K562 (cell line): ENCODE measurements at regions not wholly inside any gene's neighbourhood (a gene's known extent, or its start where the extent isn't known, plus 50 kb on each side); places are given as distances from the start of the nearest gene placed in this dataset.

Experiments used
- ATAC-seq: fragments of 200-7000 bp; cut with Tn5 transposase; 3 replicates; pipeline ENCODE4 v1.9.1; 2020; ENCODE audit warnings: moderate library complexity
- BruUV-seq: library from RNA; stranded (reverse); fragments of 400-500 nt; replicated peaks from 2 replicates; lab custom pipeline; 2021; lab: Mats Ljungman, UMichigan
- CTCF ChIA-PET: fragments of 300-600 bp; formaldehyde crosslinking; extraction: SDS; loops from one replicate; lab custom pipeline; 2021; ENCODE audit warnings: low intra/inter-chr PET ratio; lab: Yijun Ruan, JAX
- POLR2A ChIA-PET: fragments of 300-600, 350-650 bp; sonication (Branson Sonifier 250); formaldehyde crosslinking; extraction: SDS; loops from one replicate; lab custom pipeline; 2021; ENCODE audit warnings: antibody characterized with exemption, inconsistent platforms; lab: Yijun Ruan, JAX
- DNase-seq, 4 experiments: peaks; one replicate each; pipeline versions ENCODE4 v3.0.0 to v3.0.0-alpha.2; 2011 to 2018; ENCODE audit warnings: low spot score in 3 of 4, mixed read lengths in 3 of 4; ENCODE audit errors: extremely low read depth in 1 of 4
- FAIRE-seq: peaks from 2 replicates; lab custom pipeline; 2011; peaks lifted over from hg19 to GRCh38; lab: Jason Lieb, UNC
- H2AFZ ChIP-seq: 2 replicates; pipeline ENCODE4 v1.6.0; 2011; ENCODE audit warnings: low read depth, low read length, control low read depth, inconsistent platforms
- H3K27ac ChIP-seq: fragments of 200-600 bp; 3 replicates; pipeline ENCODE4 v1.8.0; 2011; ENCODE audit warnings: low read depth, mild to moderate bottlenecking, control low read depth, inconsistent platforms, low read length, moderate library complexity, mixed read lengths; ENCODE audit errors: extremely low read depth
- H3K27me3 ChIP-seq, 2 experiments: fragments of 300-600 bp in 1 of 2; 2 replicates in 1 of 2; 3 replicates in 1 of 2; pipeline versions ENCODE4 v1.6.0 to v1.8.0; 2011; ENCODE audit warnings: inconsistent platforms in 2 of 2, low read length in 2 of 2, mild to moderate bottlenecking in 1 of 2, mixed read lengths in 1 of 2, moderate library complexity in 1 of 2; ENCODE audit not compliant: control insufficient read depth in 2 of 2, insufficient read depth in 2 of 2
- H3K36me3 ChIP-seq: fragments of 300-600 bp; 3 replicates; pipeline ENCODE4 v1.8.0; 2011; ENCODE audit warnings: mild to moderate bottlenecking, low read length, inconsistent platforms; ENCODE audit not compliant: control insufficient read depth, insufficient read depth
- H3K4me1 ChIP-seq, 2 experiments: fragments of 200-600 bp in 1 of 2; replicated peaks in 1 of 2; 2 replicates in 1 of 2; 3 replicates in 1 of 2; pipeline versions ENCODE4 v1.5.1 to v1.8.0; 2011; ENCODE audit warnings: inconsistent platforms in 2 of 2, low read length in 2 of 2, mild to moderate bottlenecking in 1 of 2, mixed read lengths in 1 of 2, moderate library complexity in 1 of 2; ENCODE audit not compliant: control insufficient read depth in 2 of 2, insufficient read depth in 2 of 2
- H3K4me2 ChIP-seq: 2 replicates; pipeline ENCODE4 v1.6.1; 2011; ENCODE audit warnings: low read length, control low read depth, inconsistent platforms, mixed read lengths; ENCODE audit not compliant: insufficient read depth
- H3K4me3 ChIP-seq: fragments of 200-600 bp; sonication (generic), shearing (Covaris generic); 2 replicates; pipeline ENCODE4 v1.5.1; 2016; ENCODE audit warnings: control low read depth, inconsistent platforms
- H3K79me2 ChIP-seq: fragments of 200-600 bp; 3 replicates; pipeline ENCODE4 v1.8.0; 2011; ENCODE audit warnings: low read length, inconsistent platforms; ENCODE audit not compliant: control insufficient read depth, insufficient read depth
- H3K9ac ChIP-seq, 2 experiments: 2 replicates each; pipeline versions ENCODE4 v1.6.0 to v1.6.1; 2011; ENCODE audit warnings: low read depth in 2 of 2, low read length in 2 of 2, control low read depth in 1 of 2, inconsistent platforms in 1 of 2, mild to moderate bottlenecking in 1 of 2, mixed read lengths in 1 of 2; ENCODE audit not compliant: insufficient read depth in 1 of 2
- H3K9me1 ChIP-seq: one replicate; pipeline ENCODE4 v1.6.0; 2011; ENCODE audit warnings: inconsistent platforms, mild to moderate bottlenecking, low read length, moderate library complexity; ENCODE audit not compliant: control insufficient read depth, insufficient read depth
- H3K9me3 ChIP-seq: replicated peaks from 2 replicates; pipeline ENCODE4 v1.5.1; 2011; ENCODE audit warnings: low read depth, low read length, inconsistent platforms; ENCODE audit not compliant: control insufficient read depth, insufficient read depth
- H4K20me1 ChIP-seq: replicated peaks from 2 replicates; pipeline ENCODE4 v1.6.1; 2011; ENCODE audit warnings: low read length, inconsistent platforms, mixed read lengths; ENCODE audit not compliant: control insufficient read depth, insufficient read depth
- GATAD2B ChIP-seq: fragments of 450-650 bp; IDR thresholded peaks from 2 replicates; pipeline ENCODE4 v1.6.1; 2017; ENCODE audit warnings: mild to moderate bottlenecking, borderline replicate concordance
- HMG20A ChIP-seq: fragments of 450-650 bp; formaldehyde crosslinking; conservative IDR thresholded peaks from 2 replicates; pipeline ENCODE4 v1.4.0; 2020; ENCODE audit warnings: mild to moderate bottlenecking, mixed read lengths
- HSF4 ChIP-seq: fragments of 250-450 bp; sonication (Bioruptor Pico); IDR thresholded peaks from 2 replicates; pipeline ENCODE4 v2.1.2; 2022; ENCODE audit warnings: mild to moderate bottlenecking, moderate library complexity, borderline replicate concordance
- PHF20 ChIP-seq: fragments of 450-650 bp; IDR thresholded peaks from 2 replicates; pipeline ENCODE4 v1.6.1; 2018; ENCODE audit not compliant: partially characterized antibody
- POLR2B ChIP-seq: fragments of 450-650 bp; IDR thresholded peaks from 2 replicates; pipeline ENCODE4 v1.6.1; 2018; ENCODE audit warnings: low read depth; ENCODE audit not compliant: partially characterized antibody
- STAT5B ChIP-seq: fragments of 250-450 bp; sonication (Bioruptor Pico); IDR thresholded peaks from 2 replicates; pipeline ENCODE4 v1.8.0; 2021; ENCODE audit warnings: mild to moderate bottlenecking, inconsistent platforms
- ZNF449 ChIP-seq: fragments of 250-450 bp; sonication (Bioruptor Pico); IDR thresholded peaks from 2 replicates; pipeline ENCODE4 v1.8.0; 2022; ENCODE audit warnings: moderate library complexity, mild to moderate bottlenecking, inconsistent platforms
- WGBS: fragments of 100-300 bp; shearing (Covaris generic); methylation state at CpG from one replicate; pipeline ENCODE4 v1.1.6; 2016; ENCODE audit warnings: low coverage, mixed read lengths; ENCODE audit not compliant: insufficient coverage; ENCODE audit errors: missing lambda C conversion rate; 5-methylcytosine and 5-hydroxymethylcytosine counted together
- in situ Hi-C: fragments of 300-500 bp; cut with MboI; formaldehyde crosslinking; loops from 4 replicates; pipeline ENCODE4 v1.15.0; 2018; ENCODE audit warnings: inconsistent platforms, mixed read lengths
- intact Hi-C: fragments of 100-400 bp; cut with micrococcal nuclease; formaldehyde crosslinking; loops from 2 replicates; pipeline ENCODE4 v1.14.2; 2022
- TF ChIP-seq, protein P1 (sequence below): fragments of 250-450 bp; sonication (Bioruptor Pico); IDR thresholded peaks from 2 replicates; pipeline ENCODE4 v1.9.0; 2021; ENCODE audit warnings: mild to moderate bottlenecking, inconsistent platforms

GRCh38 chr1:213826891-213827290, 160.9 kb upstream of the PROX1 start (continued):
- TF ChIP-seq ZNF449 = no peak

DNA sequence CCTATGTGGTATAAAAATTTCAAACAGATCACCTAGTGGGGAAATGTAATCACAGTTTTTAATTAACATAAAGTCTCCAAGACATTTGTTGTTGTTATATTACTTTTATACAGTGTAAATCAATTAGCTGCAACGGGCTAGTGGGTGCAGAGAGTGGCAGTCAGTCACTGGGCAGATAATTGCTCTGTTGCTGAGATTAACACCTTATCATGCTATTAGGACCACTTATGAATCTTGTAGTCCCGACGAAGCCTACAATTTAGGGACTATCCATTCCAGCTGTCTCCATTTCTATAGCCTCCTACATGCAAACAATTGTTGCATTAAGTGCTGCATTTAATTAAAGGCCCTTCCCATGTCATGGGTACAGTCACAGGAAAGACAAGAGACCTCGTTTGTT, 158.9 kb upstream of the PROX1 start:
- POLR2A ChIA-PET = no interaction called here
- no peaks in the 10 kb centered on the region for H4K20me1 ChIP-seq
- no peaks in the 10 kb centered on the region for H3K9me1 ChIP-seq
- ATAC-seq (no peak), FAIRE-seq (no peak), DNase-seq (no peak)
- BruUV-seq = no TSS peak
- H3K4me1 ChIP-seq = no peaks in the 10 kb centered on the region
- no peak overlapping the region for H3K27ac ChIP-seq
- no peak overlapping the region for H3K4me3 ChIP-seq
- no peak overlapping the region for H3K4me2 ChIP-seq
- intact Hi-C loops = no loop called here
- CTCF ChIA-PET = no interaction called here
- no peak overlapping the region for H2AFZ ChIP-seq
- H3K79me2 ChIP-seq = no peaks in the 10 kb centered on the region
- no peaks in the 10 kb centered on the region for H3K36me3 ChIP-seq
- no peaks in the 10 kb centered on the region for H3K9me3 ChIP-seq
- TF ChIP-seq HMG20A (CRISPR knock-in tag) (no peak), HSF4 (CRISPR knock-in tag) (no peak), STAT5B (CRISPR knock-in tag) (no peak), PHF20 (no peak), POLR2B (no peak), GATAD2B (no peak)
- TF ChIP-seq, protein P1, sequence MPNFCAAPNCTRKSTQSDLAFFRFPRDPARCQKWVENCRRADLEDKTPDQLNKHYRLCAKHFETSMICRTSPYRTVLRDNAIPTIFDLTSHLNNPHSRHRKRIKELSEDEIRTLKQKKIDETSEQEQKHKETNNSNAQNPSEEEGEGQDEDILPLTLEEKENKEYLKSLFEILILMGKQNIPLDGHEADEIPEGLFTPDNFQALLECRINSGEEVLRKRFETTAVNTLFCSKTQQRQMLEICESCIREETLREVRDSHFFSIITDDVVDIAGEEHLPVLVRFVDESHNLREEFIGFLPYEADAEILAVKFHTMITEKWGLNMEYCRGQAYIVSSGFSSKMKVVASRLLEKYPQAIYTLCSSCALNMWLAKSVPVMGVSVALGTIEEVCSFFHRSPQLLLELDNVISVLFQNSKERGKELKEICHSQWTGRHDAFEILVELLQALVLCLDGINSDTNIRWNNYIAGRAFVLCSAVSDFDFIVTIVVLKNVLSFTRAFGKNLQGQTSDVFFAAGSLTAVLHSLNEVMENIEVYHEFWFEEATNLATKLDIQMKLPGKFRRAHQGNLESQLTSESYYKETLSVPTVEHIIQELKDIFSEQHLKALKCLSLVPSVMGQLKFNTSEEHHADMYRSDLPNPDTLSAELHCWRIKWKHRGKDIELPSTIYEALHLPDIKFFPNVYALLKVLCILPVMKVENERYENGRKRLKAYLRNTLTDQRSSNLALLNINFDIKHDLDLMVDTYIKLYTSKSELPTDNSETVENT (CRISPR knock-in tag) = no peak
- no peaks in the 10 kb centered on the region for H3K27me3 ChIP-seq
- no peak overlapping the region for H3K9ac ChIP-seq
- 0% methylated on average over 4 of the region's 4 CpGs for WGBS
- in situ Hi-C loops = no loop called here
